ENCODE measurements at regions not wholly inside any gene's neighbourhood (a gene's known extent, or its start where the extent isn't known, plus 50 kb on each side); places are given as distances from the start of the nearest gene placed in this dataset.

DNA sequence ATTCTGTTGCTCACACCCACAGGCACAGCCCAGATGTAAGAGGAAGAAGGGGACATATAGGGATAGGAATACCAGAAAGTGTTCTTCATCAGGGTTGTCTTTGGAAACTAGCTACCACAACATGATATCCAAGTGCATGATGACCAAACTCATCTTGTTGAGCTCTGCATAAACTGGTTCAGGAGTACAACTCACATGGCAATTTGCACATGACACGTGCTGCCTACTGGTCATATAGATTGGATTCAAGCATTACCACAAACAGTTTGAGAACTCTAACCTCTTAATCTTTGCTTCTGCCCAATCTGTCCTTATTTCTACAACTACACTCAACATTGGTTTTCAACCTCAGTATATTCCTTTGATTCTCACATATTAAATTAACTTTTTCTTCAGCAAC, 184.7 kb upstream of the PCSK2 start:
- H3K9me3 Mint-ChIP-seq (ENCODE audit: unreplicated experiment), result no peaks in the 10 kb centered on the region
- no peak for TF ChIP-seq CTCF (IDR thresholded peaks at IDR 0.05)
- no peaks in the 10 kb centered on the region for H3K36me3 Mint-ChIP-seq (ENCODE audit: unreplicated experiment)
- no peak for DNase-seq (ENCODE audit: extremely low spot score, unreplicated experiment)
- no peak overlapping the region for H3K27ac Mint-ChIP-seq (ENCODE audit: unreplicated experiment)
- H3K4me1 Mint-ChIP-seq (ENCODE audit: unreplicated experiment), result no peaks in the 10 kb centered on the region
- no peaks in the 10 kb centered on the region for H3K27me3 Mint-ChIP-seq (ENCODE audit: unreplicated experiment)
- no peak overlapping the region for H3K4me3 Mint-ChIP-seq (ENCODE audit: unreplicated experiment)

DNA sequence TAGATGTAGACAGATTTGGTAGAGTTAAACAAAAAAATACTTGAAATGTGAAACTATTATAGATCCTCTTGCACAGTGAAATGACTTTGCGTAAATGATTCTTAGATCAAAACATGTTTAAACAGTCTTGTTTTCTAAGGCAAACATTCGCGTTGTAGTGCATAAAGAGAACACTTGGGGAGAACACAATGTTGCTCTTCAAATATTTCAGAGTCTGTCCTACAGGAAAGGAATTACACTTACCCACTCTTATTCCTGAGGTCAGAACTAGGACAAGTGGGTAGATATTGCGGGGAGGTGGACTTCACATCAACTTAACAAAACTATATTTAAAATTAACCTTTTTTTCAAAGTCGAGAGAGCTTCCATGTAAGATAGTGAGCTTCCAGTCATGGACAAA, 183.5 kb upstream of the PCSK2 start:
- Mint-ChIP-seq H3K27ac (ENCODE audit: unreplicated experiment) (no peak overlapping the region), H3K4me1 (ENCODE audit: unreplicated experiment) (no peaks in the 10 kb centered on the region), H3K4me3 (ENCODE audit: unreplicated experiment) (no peak overlapping the region), H3K9me3 (ENCODE audit: unreplicated experiment) (no peaks in the 10 kb centered on the region), H3K27me3 (ENCODE audit: unreplicated experiment) (no peaks in the 10 kb centered on the region), H3K36me3 (ENCODE audit: unreplicated experiment) (no peaks in the 10 kb centered on the region)
- TF ChIP-seq CTCF (IDR thresholded peaks at IDR 0.05), result no peak
- no peak for DNase-seq (ENCODE audit: extremely low spot score, unreplicated experiment)

DNA sequence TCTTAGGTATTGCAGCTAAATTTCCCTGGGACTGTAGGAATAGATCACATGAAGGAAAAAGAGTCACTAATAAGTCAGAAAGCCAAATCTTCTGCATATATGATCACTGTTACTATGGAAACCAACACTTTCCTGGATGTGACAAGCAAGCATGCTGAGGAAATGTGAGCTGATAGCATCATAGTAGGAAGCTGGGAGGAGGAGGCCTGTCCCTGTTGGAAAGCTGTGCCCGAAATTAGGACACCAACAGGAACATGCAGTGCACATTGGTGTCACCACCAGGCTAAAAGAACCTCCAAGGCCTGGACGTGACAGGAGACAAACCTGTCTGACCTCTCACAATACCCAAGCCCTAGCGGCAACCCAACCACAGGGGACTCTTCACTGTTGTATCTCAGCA, 181.9 kb upstream of the PCSK2 start:
- Mint-ChIP-seq H3K9me3 (ENCODE audit: unreplicated experiment) (no peaks in the 10 kb centered on the region), H3K4me1 (ENCODE audit: unreplicated experiment) (no peaks in the 10 kb centered on the region), H3K27me3 (ENCODE audit: unreplicated experiment) (no peaks in the 10 kb centered on the region), H3K4me3 (ENCODE audit: unreplicated experiment) (no peak overlapping the region), H3K36me3 (ENCODE audit: unreplicated experiment) (no peaks in the 10 kb centered on the region), H3K27ac (ENCODE audit: unreplicated experiment) (no peak overlapping the region)
- no peak for DNase-seq (ENCODE audit: extremely low spot score, unreplicated experiment)
- no peak for TF ChIP-seq CTCF (IDR thresholded peaks at IDR 0.05)

- no peaks in the 10 kb centered on the region for H3K36me3 Mint-ChIP-seq (ENCODE audit: unreplicated experiment)
- no peaks in the 10 kb centered on the region for H3K4me1 Mint-ChIP-seq (ENCODE audit: unreplicated experiment)
- H3K9me3 Mint-ChIP-seq (ENCODE audit: unreplicated experiment), result peaks cover 14% of the 10 kb centered on the region
- H3K4me3 Mint-ChIP-seq (ENCODE audit: unreplicated experiment), result no peak overlapping the region
- no peak for TF ChIP-seq CTCF (IDR thresholded peaks at IDR 0.05)
- H3K27me3 Mint-ChIP-seq (ENCODE audit: unreplicated experiment), result no peaks in the 10 kb centered on the region
- DNase-seq (ENCODE audit: extremely low spot score, unreplicated experiment), result no peak
- H3K27ac Mint-ChIP-seq (ENCODE audit: unreplicated experiment), result no peak overlapping the region
Observed at GRCh38 chr20:17059465-17059864, 167.4 kb upstream of the PCSK2 start.

DNA sequence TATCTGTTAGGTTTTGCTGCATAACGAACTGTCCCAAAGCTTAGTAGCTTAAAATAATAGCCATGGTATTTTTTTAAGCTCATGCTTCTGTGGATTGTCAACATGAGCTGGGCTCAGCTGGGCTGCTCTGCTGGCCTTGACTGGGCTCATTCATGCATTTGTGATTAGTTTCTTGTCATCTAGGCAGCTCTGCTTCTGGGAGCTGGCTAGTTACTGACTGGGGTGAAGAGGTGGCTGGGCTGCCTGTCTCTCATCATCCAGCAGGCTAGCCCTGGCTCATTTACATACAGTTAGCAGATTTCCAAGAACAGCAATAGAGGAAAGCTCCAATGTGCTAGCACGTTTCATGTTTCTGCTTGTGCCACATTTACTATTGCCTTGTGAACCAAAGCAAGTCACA, 165.1 kb upstream of the PCSK2 start:
- H3K4me3 Mint-ChIP-seq (ENCODE audit: unreplicated experiment), result no peak overlapping the region
- no peak overlapping the region for H3K27ac Mint-ChIP-seq (ENCODE audit: unreplicated experiment)
- H3K4me1 Mint-ChIP-seq (ENCODE audit: unreplicated experiment), result no peaks in the 10 kb centered on the region
- DNase-seq (ENCODE audit: extremely low spot score, unreplicated experiment), result no peak
- H3K27me3 Mint-ChIP-seq (ENCODE audit: unreplicated experiment), result no peaks in the 10 kb centered on the region
- H3K9me3 Mint-ChIP-seq (ENCODE audit: unreplicated experiment), result peaks cover 13% of the 10 kb centered on the region
- H3K36me3 Mint-ChIP-seq (ENCODE audit: unreplicated experiment), result no peaks in the 10 kb centered on the region
- no peak for TF ChIP-seq CTCF (IDR thresholded peaks at IDR 0.05)
